Fibroblast of lung (primary cell): ENCODE measurements at regions not wholly inside any gene's neighbourhood (a gene's known extent, or its start where the extent isn't known, plus 50 kb on each side); places are given as distances from the start of the nearest gene placed in this dataset.

Source experiments
- CTCF ChIP-seq, 2 donors: IDR thresholded peaks in 1 of 2; conservative IDR thresholded peaks in 1 of 2; 1 replicate in 1 of 2; 2 replicates in 1 of 2; pipeline ENCODE4 v1.5.1; 2011 to 2012; ENCODE audit warnings: low read length in 2 of 2, control low read depth in 1 of 2, inconsistent platforms in 1 of 2, low read depth in 1 of 2, mild to moderate bottlenecking in 1 of 2
- EZH2 ChIP-seq: IDR thresholded peaks from 2 replicates; pipeline ENCODE4 v1.5.1; 2012; ENCODE audit warnings: low read length, control low read depth, mild to moderate bottlenecking; ENCODE audit errors: missing control alignments

- no peak for TF ChIP-seq CTCF (conservative IDR thresholded peaks at IDR 0.05 in 1 of 2, IDR thresholded peaks at IDR 0.05 in 1 of 2; ENCODE audit: low read depth in 1 of 2, low read length in 2 of 2)
- no peak for TF ChIP-seq EZH2
Observed at GRCh38 chr18:2356906-2357305, 214.4 kb downstream of the METTL4 start.
